Activated CD8-positive, alpha-beta memory T cell treated with anti-CD3 and anti-CD28 coated beads, Interleukin-2, amount 10 ng/mL, durations not matched to agents 7 days and 5 days (primary cell): ENCODE measurements at regions not wholly inside any gene's neighbourhood (a gene's known extent, or its start where the extent isn't known, plus 50 kb on each side); places are given as distances from the start of the nearest gene placed in this dataset.

ENCODE experiments used
- ATAC-seq: fragments of 150-1000 bp; cut with Tn5 transposase; one replicate; pipeline ENCODE4 v1.10.0; 2021; ENCODE audit warnings: moderate library complexity
- CTCF ChIA-PET: fragments of 350-600 bp; sonication (Branson Sonifier 250); formaldehyde crosslinking; loops from one replicate; lab custom pipeline; 2021; ENCODE audit warnings: antibody characterized with exemption; lab: Charles Lee
- DNase-seq: peaks from one replicate; pipeline ENCODE4 v3.0.0-alpha.2; 2020
- H3K27ac Mint-ChIP-seq: one replicate; pipeline ENCODE4 v1.8.0; 2021; ENCODE audit warnings: mild to moderate bottlenecking, mixed read lengths
- H3K27me3 Mint-ChIP-seq: one replicate; pipeline ENCODE4 v1.8.0; 2021; ENCODE audit warnings: mixed read lengths
- H3K36me3 Mint-ChIP-seq: one replicate; pipeline ENCODE4 v1.8.0; 2021; ENCODE audit warnings: mild to moderate bottlenecking, mixed read lengths
- H3K4me1 Mint-ChIP-seq: one replicate; pipeline ENCODE4 v1.8.0; 2021; ENCODE audit warnings: mixed read lengths
- H3K4me3 Mint-ChIP-seq: one replicate; pipeline ENCODE4 v1.8.0; 2021; ENCODE audit warnings: mild to moderate bottlenecking, moderate library complexity, mixed read lengths
- H3K9me3 Mint-ChIP-seq: one replicate; pipeline ENCODE4 v1.8.0; 2022; ENCODE audit warnings: low read depth, mixed read lengths

DNA sequence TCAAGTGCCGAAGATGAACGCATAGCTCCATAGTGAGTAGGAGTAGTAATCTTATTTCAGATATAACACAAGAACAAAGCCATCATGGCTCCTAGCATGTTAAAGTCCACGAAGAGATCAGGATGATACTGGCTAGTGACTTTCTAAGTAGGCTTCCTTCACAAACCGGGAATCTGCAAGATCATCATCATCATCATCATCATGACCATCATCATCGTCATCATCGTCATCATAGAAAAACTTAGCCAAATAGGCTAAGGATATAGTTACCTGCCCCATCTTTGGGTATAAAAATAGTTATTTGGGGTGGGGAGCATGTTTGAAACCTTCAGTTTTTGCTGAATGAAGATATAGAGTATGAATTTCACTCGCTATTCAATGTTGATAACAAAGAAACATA, 57.9 kb downstream of the PYDC2 start:
- Mint-ChIP-seq H3K4me3 (no peak overlapping the region), H3K9me3 (peaks cover 3% of the 10 kb centered on the region), H3K36me3 (no peaks in the 10 kb centered on the region), H3K27me3 (no peaks in the 10 kb centered on the region), H3K4me1 (no peaks in the 10 kb centered on the region), H3K27ac (no peak overlapping the region)
- DNase-seq, result no peak
- CTCF ChIA-PET, result no interaction called here
- no peak for ATAC-seq

DNA sequence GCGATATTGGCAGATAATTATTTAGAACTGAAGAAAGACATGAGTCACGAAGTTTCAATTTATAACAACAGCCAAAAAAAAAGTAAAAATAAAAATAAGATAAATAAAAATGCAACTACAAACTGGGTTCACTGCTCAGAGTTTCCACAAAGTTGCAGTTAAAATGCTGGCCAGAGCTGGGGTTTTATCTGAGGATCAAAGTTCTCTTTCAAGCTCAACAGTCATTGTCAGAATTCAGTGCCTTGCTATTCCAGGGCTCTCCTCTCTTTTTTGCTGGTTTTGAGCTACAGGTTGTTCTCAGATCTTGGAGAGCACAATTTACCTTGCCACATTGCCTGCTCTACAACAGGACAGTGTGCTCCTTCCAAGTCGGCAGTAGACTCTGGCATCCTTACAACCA, 60.1 kb downstream of the PYDC2 start:
- no peak for DNase-seq
- no peaks in the 10 kb centered on the region for H3K27me3 Mint-ChIP-seq
- H3K4me3 Mint-ChIP-seq, result no peak overlapping the region
- ATAC-seq, result no peak
- no peaks in the 10 kb centered on the region for H3K4me1 Mint-ChIP-seq
- H3K36me3 Mint-ChIP-seq, result no peaks in the 10 kb centered on the region
- CTCF ChIA-PET, result no interaction called here
- no peak overlapping the region for H3K27ac Mint-ChIP-seq
- H3K9me3 Mint-ChIP-seq, result peaks cover 3% of the 10 kb centered on the region

- DNase-seq (no peak), ATAC-seq (no peak)
- H3K4me3 Mint-ChIP-seq, result no peak overlapping the region
- CTCF ChIA-PET, result no interaction called here
- H3K36me3 Mint-ChIP-seq, result no peaks in the 10 kb centered on the region
- no peaks in the 10 kb centered on the region for H3K27me3 Mint-ChIP-seq
- H3K27ac Mint-ChIP-seq, result no peak overlapping the region
- H3K4me1 Mint-ChIP-seq, result no peaks in the 10 kb centered on the region
- H3K9me3 Mint-ChIP-seq, result peaks cover 3% of the 10 kb centered on the region
These were observed 62.2 kb downstream of the PYDC2 start for GRCh38 chr3:191523148-191523547.

- H3K9me3 Mint-ChIP-seq, result no peaks in the 10 kb centered on the region
- no peaks in the 10 kb centered on the region for H3K27me3 Mint-ChIP-seq
- H3K4me1 Mint-ChIP-seq, result no peaks in the 10 kb centered on the region
- H3K36me3 Mint-ChIP-seq, result no peaks in the 10 kb centered on the region
- no peak for ATAC-seq
- no peak overlapping the region for H3K27ac Mint-ChIP-seq
- no peak for DNase-seq
- CTCF ChIA-PET, result no interaction called here
- H3K4me3 Mint-ChIP-seq, result no peak overlapping the region
These were observed 67.6 kb downstream of the PYDC2 start for GRCh38 chr3:191528589-191528988.

- CTCF ChIA-PET, result no interaction called here
- H3K36me3 Mint-ChIP-seq, result no peaks in the 10 kb centered on the region
- H3K27ac Mint-ChIP-seq, result no peak overlapping the region
These were observed 69.0 kb downstream of the PYDC2 start for GRCh38 chr3:191529992-191530391.

GRCh38 chr3:191531434-191531972, 70.5 kb downstream of the PYDC2 start:
- CTCF ChIA-PET, result no interaction called here
- Mint-ChIP-seq H3K27ac (no peak overlapping the region), H3K36me3 (no peaks in the 10 kb centered on the region), H3K27me3 (no peaks in the 10 kb centered on the region), H3K4me3 (no peak overlapping the region), H3K9me3 (peaks cover 3% of the 10 kb centered on the region), H3K4me1 (no peaks in the 10 kb centered on the region)
- no peak for ATAC-seq
- no peak for DNase-seq

More at GRCh38 chr3:191529992-191530391, 69.0 kb downstream of the PYDC2 start:
- no peak for DNase-seq
- Mint-ChIP-seq H3K4me1 (no peaks in the 10 kb centered on the region), H3K4me3 (no peak overlapping the region), H3K9me3 (peaks cover 2% of the 10 kb centered on the region), H3K27me3 (no peaks in the 10 kb centered on the region)
- ATAC-seq, result no peak

DNA sequence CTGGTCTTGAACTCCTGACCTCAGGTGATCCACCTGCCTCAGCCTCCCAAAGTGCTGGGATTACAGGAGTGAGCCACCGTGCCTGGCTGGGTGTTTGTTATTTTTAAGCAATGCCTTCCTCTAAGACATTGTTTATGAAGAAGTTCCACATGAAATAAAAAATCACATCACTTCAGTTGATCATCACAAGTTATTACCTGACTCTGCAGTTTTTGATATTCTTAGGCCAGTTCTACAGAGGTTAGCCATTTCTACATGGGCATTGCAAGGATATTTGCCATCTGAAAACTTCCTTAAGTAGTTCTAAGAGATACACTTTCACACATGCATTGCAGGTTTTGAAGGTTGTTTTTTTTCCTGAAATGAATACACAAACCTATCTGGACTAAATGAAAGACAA, 82.1 kb downstream of the PYDC2 start:
- CTCF ChIA-PET, result no interaction called here
- no peak for DNase-seq
- Mint-ChIP-seq H3K9me3 (peaks cover under 1% of the 10 kb centered on the region), H3K27me3 (no peaks in the 10 kb centered on the region), H3K36me3 (no peaks in the 10 kb centered on the region), H3K4me3 (no peak overlapping the region), H3K27ac (no peak overlapping the region), H3K4me1 (no peaks in the 10 kb centered on the region)
- no peak for ATAC-seq

DNA sequence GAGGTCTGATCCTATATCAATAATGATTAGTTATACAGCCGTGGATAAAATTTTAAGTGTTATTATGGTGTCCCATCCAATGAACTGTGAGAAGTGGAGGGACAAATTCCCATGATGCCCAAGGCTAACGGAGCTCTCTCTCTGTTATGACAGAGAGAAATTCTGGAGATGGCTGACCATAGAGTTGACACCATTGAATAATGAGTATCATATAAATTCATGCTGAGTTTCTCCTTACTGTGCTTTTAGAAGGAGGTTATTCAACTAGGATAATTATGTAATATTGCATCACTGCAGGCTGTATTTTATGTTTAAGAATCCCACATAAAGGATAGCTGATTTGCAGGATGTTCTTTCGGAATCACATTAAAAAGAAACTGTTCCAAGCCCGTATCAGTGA, 82.9 kb downstream of the PYDC2 start:
- H3K27ac Mint-ChIP-seq, result no peak overlapping the region
- ATAC-seq (no peak), DNase-seq (no peak)
- H3K27me3 Mint-ChIP-seq, result no peaks in the 10 kb centered on the region
- CTCF ChIA-PET, result no interaction called here
- no peaks in the 10 kb centered on the region for H3K36me3 Mint-ChIP-seq
- H3K9me3 Mint-ChIP-seq, result peaks cover 3% of the 10 kb centered on the region
- no peaks in the 10 kb centered on the region for H3K4me1 Mint-ChIP-seq
- no peak overlapping the region for H3K4me3 Mint-ChIP-seq

DNA sequence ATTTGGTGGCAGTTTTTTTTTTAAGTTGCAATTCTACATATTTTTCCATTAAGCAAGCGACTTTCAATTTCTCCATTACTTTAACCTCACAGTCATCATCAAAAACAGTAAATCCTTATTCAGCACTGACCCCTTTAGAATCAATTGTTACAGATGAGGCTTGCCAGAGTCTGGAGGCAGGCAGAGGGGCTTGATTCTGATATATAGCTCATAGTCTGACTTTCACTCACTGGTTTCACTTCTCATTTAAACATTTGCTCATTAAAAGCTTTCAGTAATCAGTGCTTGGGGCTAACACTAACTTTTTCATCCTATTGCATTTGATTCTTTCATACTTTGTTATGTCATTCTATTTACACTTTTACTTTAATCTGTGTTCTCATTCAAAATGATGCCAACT, 88.4 kb downstream of the PYDC2 start:
- ATAC-seq (no peak), DNase-seq (no peak)
- Mint-ChIP-seq H3K9me3 (peaks cover 8% of the 10 kb centered on the region), H3K4me3 (no peak overlapping the region), H3K27ac (no peak overlapping the region), H3K4me1 (no peaks in the 10 kb centered on the region), H3K27me3 (no peaks in the 10 kb centered on the region), H3K36me3 (no peaks in the 10 kb centered on the region)
- CTCF ChIA-PET, result no interaction called here

GRCh38 chr3:191555037-191555436, 94.1 kb downstream of the PYDC2 start:
- no peak overlapping the region for H3K27ac Mint-ChIP-seq
- CTCF ChIA-PET, result no interaction called here
- H3K9me3 Mint-ChIP-seq, result peaks cover 8% of the 10 kb centered on the region
- H3K4me3 Mint-ChIP-seq, result no peak overlapping the region
- DNase-seq (no peak), ATAC-seq (no peak)
- H3K27me3 Mint-ChIP-seq, result no peaks in the 10 kb centered on the region
- H3K36me3 Mint-ChIP-seq, result no peaks in the 10 kb centered on the region
- H3K4me1 Mint-ChIP-seq, result no peaks in the 10 kb centered on the region

GRCh38 chr3:191557322-191557721, 96.4 kb downstream of the PYDC2 start:
- H3K36me3 Mint-ChIP-seq, result no peaks in the 10 kb centered on the region
- H3K27ac Mint-ChIP-seq, result no peak overlapping the region
- CTCF ChIA-PET, result no interaction called here
- peaks cover 8% of the 10 kb centered on the region for H3K9me3 Mint-ChIP-seq
- ATAC-seq, result no peak
- H3K4me1 Mint-ChIP-seq, result no peaks in the 10 kb centered on the region
- no peak overlapping the region for H3K4me3 Mint-ChIP-seq
- no peak for DNase-seq
- no peaks in the 10 kb centered on the region for H3K27me3 Mint-ChIP-seq

GRCh38 chr3:191563722-191564121, 102.8 kb downstream of the PYDC2 start:
- CTCF ChIA-PET, result no interaction called here
- H3K9me3 Mint-ChIP-seq, result peaks cover 6% of the 10 kb centered on the region
- ATAC-seq (no peak), DNase-seq (no peak)
- no peak overlapping the region for H3K27ac Mint-ChIP-seq
- no peaks in the 10 kb centered on the region for H3K36me3 Mint-ChIP-seq
- H3K4me3 Mint-ChIP-seq, result no peak overlapping the region
- no peaks in the 10 kb centered on the region for H3K27me3 Mint-ChIP-seq
- H3K4me1 Mint-ChIP-seq, result no peaks in the 10 kb centered on the region

GRCh38 chr3:191566469-191566868, 105.5 kb downstream of the PYDC2 start:
- CTCF ChIA-PET, result no interaction called here
- DNase-seq (no peak), ATAC-seq (no peak)
- Mint-ChIP-seq H3K36me3 (no peaks in the 10 kb centered on the region), H3K4me3 (no peak overlapping the region), H3K4me1 (no peaks in the 10 kb centered on the region), H3K27ac (no peak overlapping the region), H3K27me3 (no peaks in the 10 kb centered on the region), H3K9me3 (peaks cover 8% of the 10 kb centered on the region)

DNA sequence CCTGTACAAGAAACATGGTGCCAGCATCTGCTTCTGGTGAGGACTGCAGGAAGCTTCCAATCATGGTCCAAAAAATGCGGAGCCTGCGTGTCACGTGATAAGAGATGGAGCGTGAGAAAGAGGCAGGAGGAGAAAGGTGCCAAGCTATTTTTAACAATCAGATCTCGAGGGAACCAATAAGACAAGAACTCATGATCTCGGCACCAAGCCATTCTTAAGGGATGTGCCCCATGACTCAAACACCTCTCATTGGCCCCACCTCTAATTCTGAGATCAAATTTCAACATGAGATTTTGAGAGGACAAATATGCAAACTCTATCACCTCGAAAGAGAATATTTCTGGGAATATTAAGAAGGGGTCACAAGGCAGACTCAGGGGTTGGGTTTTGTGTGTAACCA, 107.2 kb downstream of the PYDC2 start:
- H3K27me3 Mint-ChIP-seq, result no peaks in the 10 kb centered on the region
- DNase-seq (no peak), ATAC-seq (no peak)
- no peaks in the 10 kb centered on the region for H3K4me1 Mint-ChIP-seq
- CTCF ChIA-PET, result no interaction called here
- H3K27ac Mint-ChIP-seq, result no peak overlapping the region
- H3K36me3 Mint-ChIP-seq, result no peaks in the 10 kb centered on the region
- H3K9me3 Mint-ChIP-seq, result peaks cover 8% of the 10 kb centered on the region
- no peak overlapping the region for H3K4me3 Mint-ChIP-seq

DNA sequence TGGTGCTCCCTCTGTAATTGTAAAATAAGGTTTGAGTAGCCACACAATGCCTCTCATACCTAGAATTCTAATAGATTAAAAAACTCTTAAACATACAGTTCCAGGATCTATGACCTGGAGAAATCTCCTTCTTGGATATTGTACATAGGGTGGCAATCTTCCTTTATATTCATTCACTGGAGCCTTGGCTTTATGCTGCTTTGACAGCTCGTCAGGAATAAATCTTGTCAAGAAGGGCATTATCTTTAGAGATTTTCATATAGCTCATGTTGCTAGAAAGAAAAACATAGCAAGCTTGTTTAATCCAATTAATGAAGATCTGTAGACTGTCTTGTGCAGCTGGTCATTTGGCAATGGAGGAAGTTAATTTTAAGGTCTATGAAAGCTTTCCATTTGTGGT, 131.1 kb downstream of the PYDC2 start:
- H3K36me3 Mint-ChIP-seq, result no peaks in the 10 kb centered on the region
- no peak overlapping the region for H3K27ac Mint-ChIP-seq
- H3K27me3 Mint-ChIP-seq, result no peaks in the 10 kb centered on the region
- H3K4me1 Mint-ChIP-seq, result no peaks in the 10 kb centered on the region
- no peak overlapping the region for H3K4me3 Mint-ChIP-seq
- ATAC-seq (no peak), DNase-seq (no peak)
- peaks cover 2% of the 10 kb centered on the region for H3K9me3 Mint-ChIP-seq
- CTCF ChIA-PET, result no interaction called here
